ENCODE measurements at regions not wholly inside any gene's neighbourhood (a gene's known extent, or its start where the extent isn't known, plus 50 kb on each side); places are given as distances from the start of the nearest gene placed in this dataset.

DNA sequence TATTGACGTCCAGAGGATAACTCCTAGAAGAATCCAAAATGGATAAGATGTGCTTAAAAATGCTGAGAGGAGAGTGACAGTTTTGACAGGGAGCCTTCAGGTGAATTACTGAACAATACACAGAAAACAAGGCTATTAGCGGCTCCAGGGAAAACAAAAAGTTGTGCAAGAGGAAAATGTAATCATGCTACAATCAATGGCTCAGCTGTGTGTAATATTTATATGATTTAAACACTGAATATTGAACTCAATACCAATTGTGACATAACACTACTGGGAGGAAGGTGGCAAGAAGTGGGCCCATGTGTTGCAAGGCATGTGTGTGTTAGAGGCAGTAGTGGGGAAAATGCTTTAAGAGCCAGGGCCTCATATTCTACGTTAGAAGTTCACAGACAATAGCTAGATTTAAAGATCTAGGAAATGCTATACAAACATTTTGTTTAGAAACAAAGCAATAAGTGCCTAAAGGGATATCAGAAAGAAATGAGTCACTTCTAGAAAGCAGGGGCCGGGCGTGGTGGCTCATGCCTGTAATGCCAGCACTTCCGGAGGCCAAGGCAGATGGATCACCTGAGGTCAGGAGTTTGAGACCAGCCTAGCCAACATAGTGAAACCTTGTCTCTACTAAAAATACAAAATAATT lies 253.2 kb upstream of the IRX5 start:
- DNase-seq (ENCODE audit: low spot score): no peak

DNA sequence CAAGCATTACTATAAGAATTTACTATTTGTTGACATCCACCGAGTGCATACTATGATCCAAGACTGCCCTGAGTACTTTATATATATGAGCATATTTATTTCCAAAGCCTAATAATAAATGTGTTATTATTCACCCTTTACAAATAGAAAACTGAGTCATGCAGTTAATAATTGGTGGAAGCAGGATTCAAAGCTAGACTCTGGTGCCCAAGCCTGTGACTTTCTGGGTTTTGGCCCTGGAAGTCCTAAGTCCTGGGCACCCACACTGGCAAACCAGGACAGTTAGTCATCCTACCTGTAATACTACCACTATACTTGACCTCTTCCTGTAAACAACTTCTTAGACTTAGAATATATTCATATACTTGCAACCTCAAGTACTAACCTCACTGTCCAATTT lies 257.4 kb upstream of the IRX5 start:
- DNase-seq (ENCODE audit: low spot score): peak; percentile 73

DNA sequence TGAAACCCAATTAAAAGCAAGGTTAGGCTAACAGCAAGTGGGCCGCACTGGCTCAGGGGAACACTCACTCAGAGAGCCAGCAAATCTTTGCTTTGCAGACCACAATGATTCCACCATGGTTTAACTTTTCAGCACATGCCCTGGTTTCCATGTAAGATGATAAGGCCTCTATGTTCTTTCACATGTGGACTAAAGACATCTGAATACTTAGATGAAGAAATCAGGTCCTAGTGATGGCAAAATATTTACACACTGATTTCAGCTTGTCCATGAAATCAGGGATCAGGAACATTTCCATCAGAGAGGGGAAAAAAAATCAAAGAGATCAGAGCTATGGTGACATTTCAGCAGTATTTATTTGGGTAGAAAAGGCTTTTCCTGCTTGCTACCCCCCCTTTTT lies 258.2 kb upstream of the IRX5 start:
- no peak for DNase-seq (ENCODE audit: low spot score)

DNA sequence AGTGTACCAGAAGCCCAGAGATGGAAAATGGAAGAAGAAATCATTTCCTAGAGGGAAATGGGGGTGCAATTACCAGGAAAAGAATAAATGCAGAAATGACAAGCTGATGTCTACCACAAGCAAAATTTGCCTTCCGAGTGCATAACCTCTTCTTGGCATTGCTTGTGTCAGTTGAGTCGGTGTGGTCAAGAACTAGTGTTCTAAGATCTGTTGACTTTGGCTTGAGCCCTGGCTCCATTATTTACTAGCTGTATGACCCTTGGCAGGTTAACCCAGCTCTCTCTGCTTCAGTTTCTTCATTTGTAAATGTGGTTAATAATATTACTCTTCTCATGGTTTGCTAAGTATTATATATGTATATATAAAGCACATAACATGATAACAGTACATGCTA lies 273.0 kb upstream of the IRX5 start:
- no peak for DNase-seq (ENCODE audit: low spot score)

DNA sequence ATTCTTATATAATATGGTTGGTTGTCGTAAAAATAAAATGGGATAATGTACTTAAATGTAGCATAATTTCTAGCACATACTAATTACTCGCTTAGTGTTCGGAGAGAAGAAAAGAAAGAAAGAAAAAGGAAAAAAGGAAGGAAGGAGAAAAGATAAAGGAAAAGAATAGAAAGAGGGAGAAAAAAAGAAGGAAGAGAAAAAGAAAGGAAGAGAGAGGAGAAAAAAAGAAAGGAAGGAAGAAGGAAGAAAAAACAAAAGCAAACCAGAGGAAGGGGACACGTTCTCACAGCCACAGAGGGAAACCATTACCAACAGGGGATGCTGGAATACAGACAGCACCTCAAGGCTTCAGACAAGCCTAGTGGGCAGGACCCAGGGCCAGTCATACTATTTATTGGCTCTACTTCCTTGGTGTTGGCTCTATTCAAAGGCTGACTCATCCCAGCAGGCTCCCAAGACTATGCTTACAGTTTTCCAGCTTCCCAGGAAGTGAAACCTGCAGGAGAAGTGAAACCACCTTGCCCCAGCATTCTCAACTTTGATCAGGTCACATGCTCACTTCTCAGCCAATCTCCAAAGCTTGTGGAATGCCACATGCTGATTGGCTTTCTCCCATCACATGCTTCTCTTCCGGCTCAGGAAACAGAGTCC lies 273.5 kb upstream of the IRX5 start:
- DNase-seq (ENCODE audit: low spot score): peak; percentile 93

DNA sequence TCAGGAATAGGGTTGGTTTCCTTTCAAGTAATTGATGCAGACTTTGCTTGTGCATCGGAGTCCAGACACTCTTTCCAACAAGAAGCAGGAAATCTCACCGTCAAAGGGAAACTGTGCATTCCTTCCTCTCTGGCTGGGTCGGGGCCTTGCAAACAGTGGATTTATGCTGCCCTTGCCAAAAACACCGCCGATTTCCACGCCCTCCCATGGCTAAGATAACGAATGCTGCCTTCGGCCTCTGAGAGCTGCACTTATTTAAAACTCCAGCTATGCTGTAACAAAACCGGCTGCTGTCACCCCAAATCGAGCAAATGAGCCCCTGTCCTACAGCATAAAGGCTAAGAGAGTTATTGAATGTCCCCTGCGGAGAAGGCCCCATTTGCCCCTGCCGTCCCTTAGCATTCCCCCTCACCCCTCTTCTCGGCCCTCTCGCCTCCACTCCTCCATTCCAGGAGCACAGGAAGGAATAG lies 275.5 kb upstream of the IRX5 start:
- no peak for DNase-seq (ENCODE audit: low spot score)

DNA sequence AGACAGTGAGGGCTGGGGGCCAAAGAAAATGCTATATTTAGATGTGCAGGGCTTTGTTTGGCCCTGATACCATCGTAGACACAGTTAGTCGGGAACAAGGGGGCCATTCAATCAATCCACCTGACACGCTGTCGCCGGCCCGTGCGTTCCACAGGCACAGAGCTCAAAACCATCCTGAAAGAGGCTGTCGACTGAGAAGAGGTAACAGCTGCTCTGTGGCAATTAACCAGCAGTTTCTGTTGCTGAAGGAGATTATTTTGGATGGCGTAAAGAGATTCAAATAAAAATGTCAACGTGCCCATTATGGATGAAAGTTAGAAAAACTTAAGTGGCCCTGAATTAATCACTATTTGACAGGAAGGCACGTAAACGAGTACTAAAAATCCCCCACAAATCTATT lies 276.2 kb upstream of the IRX5 start:
- DNase-seq (ENCODE audit: low spot score): no peak

DNA sequence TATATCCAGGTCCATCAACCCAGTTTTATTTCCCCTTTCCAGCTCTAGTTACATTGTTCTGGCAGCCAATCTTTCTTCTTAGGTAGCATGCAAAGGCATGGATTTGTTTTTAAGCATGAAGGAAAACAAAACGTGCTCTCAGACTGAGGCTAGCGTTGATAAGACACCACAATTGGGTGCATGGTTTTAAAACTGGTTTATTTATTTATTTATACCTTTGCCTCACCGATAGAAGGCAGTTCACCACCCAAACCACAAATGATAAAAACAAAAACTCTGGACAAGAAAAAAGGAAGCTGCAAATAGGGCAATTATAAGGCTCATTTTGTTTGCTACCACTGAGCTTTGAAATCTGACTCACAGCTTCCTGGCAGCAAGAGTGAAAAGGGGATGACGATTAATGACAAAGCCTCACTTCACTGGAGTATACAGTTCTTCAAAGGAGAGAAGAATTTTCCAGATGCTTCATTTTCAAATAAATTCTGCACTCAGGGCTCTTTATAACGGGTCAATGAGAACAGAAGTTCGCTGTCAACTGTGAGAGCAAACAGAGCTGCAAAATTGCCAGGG lies 278.4 kb upstream of the IRX5 start:
- DNase-seq (ENCODE audit: low spot score): no peak

DNA sequence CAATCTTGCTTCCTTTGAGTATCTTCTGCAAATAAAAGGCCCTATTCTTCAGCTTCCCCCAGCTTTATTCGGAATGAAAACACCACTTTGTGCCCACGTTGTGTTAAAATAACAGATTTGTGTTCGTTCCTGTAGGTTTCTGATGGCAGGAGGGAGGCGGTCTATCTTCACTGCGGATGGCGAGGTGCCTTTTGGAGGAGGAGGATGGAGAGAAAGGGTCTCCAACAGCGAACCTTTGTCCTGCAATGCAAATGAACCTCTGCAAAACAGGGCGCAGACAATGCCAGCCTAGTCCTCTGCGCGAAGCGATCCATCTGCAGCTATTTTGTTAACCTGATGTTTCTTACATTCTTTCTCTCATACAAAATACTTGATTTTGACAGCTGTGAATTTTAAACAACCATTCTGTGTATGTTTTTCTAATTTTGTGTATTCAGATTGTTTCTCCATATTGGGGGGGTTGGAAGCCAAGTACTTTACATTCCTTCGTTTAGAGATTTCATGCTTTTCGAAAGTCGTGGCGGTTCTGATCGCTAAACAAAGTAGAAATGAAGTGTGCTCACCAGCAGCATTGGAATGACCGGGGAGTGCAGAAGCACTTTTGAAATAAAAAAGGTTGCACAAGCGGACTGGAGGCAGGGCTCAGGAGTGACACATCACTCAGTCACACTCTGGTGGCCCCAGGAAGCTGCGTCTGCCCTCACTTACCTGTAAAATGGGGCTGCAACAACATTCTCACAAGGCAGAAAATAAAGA lies 279.0 kb upstream of the IRX5 start:
- DNase-seq (ENCODE audit: low spot score): no peak

DNA sequence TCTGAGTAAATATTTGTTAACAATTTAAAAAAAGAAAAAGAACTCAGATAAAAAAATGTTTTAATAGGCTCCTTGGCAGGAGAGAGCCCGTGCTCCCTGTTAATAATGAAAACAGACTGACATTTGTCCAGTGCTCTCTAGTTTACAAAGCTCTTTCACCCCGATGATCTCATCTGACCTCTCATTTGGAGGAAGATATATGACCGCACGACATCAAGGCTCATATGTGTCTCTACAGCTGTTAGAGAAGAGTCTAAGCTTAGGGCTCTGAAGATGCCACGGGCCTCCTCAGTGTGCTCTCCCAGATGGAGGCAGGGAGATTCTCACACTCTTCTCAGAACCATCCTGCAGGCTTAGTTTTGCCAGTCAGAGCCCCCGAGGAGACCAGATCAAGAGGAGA lies 280.8 kb upstream of the IRX5 start:
- no peak for DNase-seq (ENCODE audit: low spot score)

DNA sequence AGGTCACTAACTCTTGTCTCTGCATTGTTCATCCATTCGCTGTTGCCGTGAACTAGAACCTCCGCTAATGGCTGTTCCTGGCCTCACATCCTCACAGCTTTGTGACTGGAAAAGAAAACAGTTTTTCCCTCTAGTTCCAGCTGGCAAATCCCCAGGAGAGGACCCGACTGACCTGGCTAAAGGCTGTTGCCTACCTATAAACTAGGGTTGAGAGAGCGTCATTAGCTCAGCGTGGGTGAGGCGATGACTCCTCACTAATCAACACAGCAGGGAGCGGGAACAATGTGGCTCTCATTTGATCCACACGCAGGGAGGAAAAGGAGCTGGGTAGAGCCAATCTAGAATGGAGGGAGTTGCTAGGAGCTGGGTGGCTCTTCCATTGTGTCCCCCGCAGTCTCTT lies 282.1 kb upstream of the IRX5 start:
- DNase-seq (ENCODE audit: low spot score): no peak

DNA sequence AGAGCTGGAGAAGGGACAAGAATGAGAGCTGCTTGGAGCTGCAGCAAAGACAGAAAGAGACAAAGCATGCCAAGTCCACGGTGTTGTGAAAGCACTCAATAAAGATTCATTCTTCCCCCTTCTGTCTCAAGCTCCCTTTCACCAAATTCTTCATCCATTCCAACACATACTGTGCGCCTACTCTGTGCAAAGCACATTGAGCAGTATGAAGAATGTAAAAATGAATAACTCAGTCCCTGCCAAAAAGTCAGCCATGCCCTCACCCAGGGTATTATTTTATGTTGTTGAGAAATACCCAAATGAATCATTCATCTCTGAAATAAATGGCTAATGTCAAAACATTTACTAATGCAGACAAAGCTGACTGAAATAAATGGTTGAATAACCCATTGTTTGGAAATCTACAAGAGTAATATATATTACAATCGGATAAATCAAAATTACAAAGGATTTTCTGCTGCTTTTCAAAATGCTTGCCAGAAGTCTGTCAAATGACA lies 282.9 kb upstream of the IRX5 start:
- DNase-seq (ENCODE audit: low spot score): no peak

DNA sequence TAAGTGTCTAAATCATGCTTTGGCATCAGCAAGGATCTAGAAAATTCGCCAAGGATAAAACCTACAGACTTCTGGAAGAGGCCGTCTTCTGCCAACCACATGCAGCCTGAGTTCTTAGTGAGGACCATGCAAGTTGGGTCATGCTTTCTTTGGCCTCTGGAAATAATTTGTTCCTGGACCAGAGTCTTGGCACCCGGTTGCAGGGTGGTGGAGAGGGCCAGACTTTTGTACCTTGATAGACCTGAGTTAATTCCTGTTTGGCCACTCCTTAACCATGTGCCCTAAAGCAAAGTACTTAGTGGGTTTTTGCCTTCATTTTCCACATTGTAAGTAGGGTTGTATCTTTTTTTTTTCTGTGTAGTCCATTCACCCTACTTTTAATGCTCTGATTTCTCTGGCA lies 283.4 kb upstream of the IRX5 start:
- no peak for DNase-seq (ENCODE audit: low spot score)

DNA sequence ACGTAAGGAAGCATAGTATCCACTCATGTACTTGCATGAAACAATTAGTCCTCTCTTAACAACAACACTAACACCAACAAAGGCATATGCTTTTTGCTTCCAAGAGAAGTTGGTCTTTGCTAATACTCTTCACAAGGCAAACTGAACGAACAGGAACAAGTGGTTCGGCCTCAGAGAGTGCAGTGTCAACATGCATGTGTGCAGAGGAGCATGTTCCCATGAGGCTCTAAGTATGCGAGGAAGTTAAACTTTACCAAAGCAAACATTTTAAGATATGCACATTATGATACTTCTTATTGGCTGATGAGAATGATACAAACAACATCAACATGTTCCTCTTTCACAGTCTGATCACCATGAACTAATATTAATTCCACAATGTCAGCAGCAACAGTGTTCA lies 285.3 kb upstream of the IRX5 start:
- DNase-seq (ENCODE audit: low spot score): no peak

DNA sequence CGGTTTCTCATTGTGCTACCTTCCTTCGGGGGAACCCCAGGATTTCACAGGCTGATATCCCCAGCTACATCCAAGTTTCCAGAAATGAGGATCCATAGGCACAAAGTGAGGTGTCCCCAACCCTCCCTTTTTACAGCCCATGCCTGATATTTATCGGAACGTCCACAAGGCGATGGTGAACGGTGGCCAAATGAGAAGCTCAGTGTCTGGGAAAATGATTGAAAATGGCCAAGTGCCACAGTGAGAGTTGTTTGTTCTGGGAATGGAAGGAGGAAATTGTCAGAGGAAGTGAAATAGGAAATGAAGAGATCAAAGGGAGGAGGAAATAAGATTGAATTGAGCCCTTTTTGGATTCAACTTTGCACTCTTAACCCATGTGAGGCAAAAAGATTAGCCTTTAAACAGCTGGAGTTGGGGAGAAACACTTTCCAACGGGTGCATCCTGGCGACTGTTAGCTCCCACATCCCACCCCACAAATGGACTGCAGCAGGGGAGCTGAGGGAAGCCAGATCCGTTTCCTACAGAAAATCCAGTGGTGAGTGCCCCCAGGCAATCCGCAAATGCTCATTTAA lies 294.4 kb upstream of the IRX5 start:
- no peak for DNase-seq (ENCODE audit: low spot score)

DNA sequence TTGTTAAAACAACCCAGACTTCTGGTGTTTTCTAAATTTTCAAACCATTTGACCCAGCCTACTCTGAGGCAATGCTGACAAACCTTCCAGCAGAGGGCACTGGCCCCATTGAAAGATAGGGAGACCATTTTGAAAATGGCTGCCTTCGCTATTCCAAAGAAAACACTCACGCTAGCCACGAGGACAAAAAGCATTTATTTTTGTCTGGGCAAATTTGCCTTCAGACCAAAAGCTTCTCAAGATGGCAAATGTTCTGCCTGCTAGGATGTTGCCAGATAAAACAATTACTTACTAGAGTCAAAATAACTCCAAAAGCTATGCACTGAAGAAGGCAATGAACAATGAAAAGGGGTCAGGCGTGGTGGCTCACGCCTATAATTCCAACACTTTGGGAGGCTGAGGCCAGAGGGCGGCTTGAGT lies 296.7 kb upstream of the IRX5 start:
- peak; percentile 11 for DNase-seq (ENCODE audit: low spot score)

DNA sequence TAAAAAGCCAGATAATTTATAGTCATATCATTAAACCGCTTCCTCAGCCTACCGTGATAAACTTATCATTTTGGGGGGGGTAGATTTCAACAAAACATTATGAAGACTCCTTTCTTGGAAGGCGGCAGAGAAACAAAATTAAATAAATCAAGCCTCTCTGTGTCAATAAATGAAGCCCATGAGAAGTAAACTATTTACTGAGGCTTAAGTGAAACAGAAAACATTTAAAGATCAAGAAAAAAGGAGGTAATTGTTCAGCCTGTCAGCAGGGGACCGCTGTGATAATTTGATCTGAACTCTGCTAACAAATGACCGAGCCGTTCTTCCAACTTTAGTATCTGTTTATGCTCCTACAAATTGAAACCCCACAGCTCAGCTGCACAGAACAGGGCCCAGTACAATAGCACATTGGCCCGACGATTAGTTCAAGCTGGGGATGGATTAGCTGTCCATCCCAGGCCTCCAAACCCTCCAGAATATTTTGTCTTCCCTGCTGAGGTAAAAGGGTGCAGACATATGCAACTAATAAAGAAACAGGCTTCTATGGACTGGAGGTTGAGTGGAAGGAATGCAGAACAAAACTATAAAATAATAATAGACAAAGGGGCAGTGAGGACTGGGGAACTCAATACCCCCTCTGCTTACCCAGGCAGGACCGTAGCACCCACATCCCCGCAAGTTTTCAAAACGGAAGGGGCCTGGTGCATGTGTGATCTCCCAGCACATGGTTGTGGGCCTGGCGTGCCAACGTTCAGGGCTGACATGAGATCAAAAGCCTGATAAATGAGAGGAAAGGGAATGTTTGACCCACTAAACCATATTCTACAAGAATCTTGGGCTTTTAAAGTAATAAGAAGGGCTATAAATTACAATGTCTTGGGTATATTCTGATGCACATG lies 298.1 kb upstream of the IRX5 start:
- no peak for DNase-seq (ENCODE audit: low spot score)

DNA sequence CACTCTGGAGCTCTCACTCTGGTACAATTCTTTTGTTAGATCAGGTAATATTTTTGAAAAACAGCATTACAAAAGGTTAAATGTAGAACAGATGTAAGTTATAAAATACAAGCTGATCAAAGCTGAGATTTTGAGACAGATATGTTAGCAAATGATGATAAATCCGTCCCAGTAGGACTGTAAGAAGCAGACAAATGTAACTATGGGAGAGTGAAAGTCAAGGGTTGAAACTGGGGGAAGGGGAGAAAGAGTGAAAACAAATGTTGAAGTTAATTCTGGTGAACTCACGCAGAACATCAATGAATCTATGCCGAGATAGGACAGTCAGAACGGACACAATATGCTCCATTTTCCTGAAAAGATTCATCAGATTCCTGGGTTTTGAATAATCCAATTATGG lies 298.9 kb upstream of the IRX5 start:
- DNase-seq (ENCODE audit: low spot score): no peak

DNA sequence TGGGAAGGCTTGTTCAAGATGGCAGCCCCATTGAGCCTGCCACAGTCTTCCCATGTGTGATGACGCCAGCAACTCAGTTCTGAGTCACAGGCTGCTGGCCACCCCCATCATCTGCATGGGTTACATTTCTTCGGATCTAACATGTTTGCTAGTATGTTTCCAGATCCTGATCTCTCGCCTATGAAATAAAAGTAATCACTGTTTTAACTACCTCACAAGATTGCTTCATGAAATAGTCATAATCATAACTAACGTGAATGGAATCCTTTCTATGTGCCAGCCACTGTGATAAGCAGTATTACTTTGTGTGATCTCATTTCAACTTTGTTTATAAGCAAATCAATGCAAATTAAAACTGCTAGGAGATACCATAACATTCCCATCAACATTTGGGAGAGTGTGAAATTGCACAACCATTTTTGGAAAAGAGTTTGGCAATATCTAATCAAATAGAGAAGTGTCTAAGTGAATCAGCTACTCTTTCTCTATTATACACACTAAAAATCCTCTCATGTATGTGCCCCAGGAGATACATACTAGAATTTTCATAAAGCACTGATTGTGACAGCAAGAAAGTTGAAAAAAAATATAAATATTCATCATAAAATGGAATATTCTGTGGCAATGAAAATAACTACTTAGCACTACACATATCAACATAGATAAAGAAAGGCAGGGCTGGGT lies 300.2 kb upstream of the IRX5 start:
- no peak for DNase-seq (ENCODE audit: low spot score)

DNA sequence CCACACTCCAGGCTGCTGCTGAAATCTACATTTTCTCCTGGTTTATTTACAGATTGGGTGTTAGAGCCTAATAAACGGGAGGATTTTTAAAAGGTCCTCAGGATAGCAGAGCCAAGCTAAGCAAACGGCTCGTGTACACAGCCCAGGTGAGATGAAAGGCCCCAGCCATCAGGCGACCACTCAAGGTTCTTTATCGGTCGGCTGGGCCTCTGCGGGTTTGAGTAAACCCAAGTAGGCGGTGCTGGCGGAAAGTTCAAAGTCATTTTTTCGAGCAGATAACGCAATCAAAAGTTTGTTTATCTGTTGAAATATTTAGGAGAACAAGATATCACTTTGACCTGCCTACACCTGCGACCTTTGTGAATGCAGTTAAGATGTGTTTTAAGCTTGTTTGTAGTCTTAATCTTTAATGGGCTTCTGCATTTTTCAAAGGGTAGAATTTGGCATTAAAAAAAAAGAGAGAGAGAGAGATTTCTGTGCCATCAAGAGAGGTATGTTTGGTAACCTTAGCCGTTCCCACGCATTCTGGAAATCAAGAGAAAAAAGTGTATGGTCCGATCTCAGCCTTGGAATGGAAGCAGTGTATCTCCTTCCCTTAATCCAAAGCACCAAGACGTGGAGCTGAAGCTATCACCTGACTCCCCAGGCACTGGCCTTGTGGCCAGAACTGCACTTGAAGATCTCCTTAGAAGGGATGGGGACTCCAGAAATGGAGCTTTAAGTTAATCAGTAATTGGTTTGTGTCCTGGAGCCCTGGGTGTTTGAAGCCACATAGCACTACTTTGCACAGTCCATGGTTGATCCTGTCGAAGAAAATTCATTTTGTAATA lies 301.7 kb upstream of the IRX5 start:
- DNase-seq (ENCODE audit: low spot score): no peak

All from kidney tubule cell (primary cell).